K562 (cell line): ENCODE measurements at regions not wholly inside any gene's neighbourhood (a gene's known extent, or its start where the extent isn't known, plus 50 kb on each side); places are given as distances from the start of the nearest gene placed in this dataset.

ENCODE experiments used
- ATAC-seq: fragments of 200-7000 bp; cut with Tn5 transposase; 3 replicates; pipeline ENCODE4 v1.9.1; 2020; ENCODE audit warnings: moderate library complexity
- BruUV-seq: library from RNA; stranded (reverse); fragments of 400-500 nt; replicated peaks from 2 replicates; lab custom pipeline; 2021; lab: Mats Ljungman, UMichigan
- CTCF ChIA-PET: fragments of 300-600 bp; formaldehyde crosslinking; extraction: SDS; loops from one replicate; lab custom pipeline; 2021; ENCODE audit warnings: low intra/inter-chr PET ratio; lab: Yijun Ruan, JAX
- POLR2A ChIA-PET: fragments of 300-600, 350-650 bp; sonication (Branson Sonifier 250); formaldehyde crosslinking; extraction: SDS; loops from one replicate; lab custom pipeline; 2021; ENCODE audit warnings: antibody characterized with exemption, inconsistent platforms; lab: Yijun Ruan, JAX
- DNase-seq, 4 experiments: peaks; one replicate each; pipeline versions ENCODE4 v3.0.0 to v3.0.0-alpha.2; 2011 to 2018; ENCODE audit warnings: low spot score in 3 of 4, mixed read lengths in 3 of 4; ENCODE audit errors: extremely low read depth in 1 of 4
- FAIRE-seq: peaks from 2 replicates; lab custom pipeline; 2011; peaks lifted over from hg19 to GRCh38; lab: Jason Lieb, UNC
- H2AFZ ChIP-seq: 2 replicates; pipeline ENCODE4 v1.6.0; 2011; ENCODE audit warnings: low read depth, low read length, control low read depth, inconsistent platforms
- H3K27ac ChIP-seq: fragments of 200-600 bp; 3 replicates; pipeline ENCODE4 v1.8.0; 2011; ENCODE audit warnings: low read depth, mild to moderate bottlenecking, control low read depth, inconsistent platforms, low read length, moderate library complexity, mixed read lengths; ENCODE audit errors: extremely low read depth
- H3K27me3 ChIP-seq, 2 experiments: fragments of 300-600 bp in 1 of 2; 2 replicates in 1 of 2; 3 replicates in 1 of 2; pipeline versions ENCODE4 v1.6.0 to v1.8.0; 2011; ENCODE audit warnings: inconsistent platforms in 2 of 2, low read length in 2 of 2, mild to moderate bottlenecking in 1 of 2, mixed read lengths in 1 of 2, moderate library complexity in 1 of 2; ENCODE audit not compliant: control insufficient read depth in 2 of 2, insufficient read depth in 2 of 2
- H3K36me3 ChIP-seq: fragments of 300-600 bp; 3 replicates; pipeline ENCODE4 v1.8.0; 2011; ENCODE audit warnings: mild to moderate bottlenecking, low read length, inconsistent platforms; ENCODE audit not compliant: control insufficient read depth, insufficient read depth
- H3K4me1 ChIP-seq, 2 experiments: fragments of 200-600 bp in 1 of 2; replicated peaks in 1 of 2; 2 replicates in 1 of 2; 3 replicates in 1 of 2; pipeline versions ENCODE4 v1.5.1 to v1.8.0; 2011; ENCODE audit warnings: inconsistent platforms in 2 of 2, low read length in 2 of 2, mild to moderate bottlenecking in 1 of 2, mixed read lengths in 1 of 2, moderate library complexity in 1 of 2; ENCODE audit not compliant: control insufficient read depth in 2 of 2, insufficient read depth in 2 of 2
- H3K4me2 ChIP-seq: 2 replicates; pipeline ENCODE4 v1.6.1; 2011; ENCODE audit warnings: low read length, control low read depth, inconsistent platforms, mixed read lengths; ENCODE audit not compliant: insufficient read depth
- H3K4me3 ChIP-seq: fragments of 200-600 bp; sonication (generic), shearing (Covaris generic); 2 replicates; pipeline ENCODE4 v1.5.1; 2016; ENCODE audit warnings: control low read depth, inconsistent platforms
- H3K79me2 ChIP-seq: fragments of 200-600 bp; 3 replicates; pipeline ENCODE4 v1.8.0; 2011; ENCODE audit warnings: low read length, inconsistent platforms; ENCODE audit not compliant: control insufficient read depth, insufficient read depth
- H3K9ac ChIP-seq, 2 experiments: 2 replicates each; pipeline versions ENCODE4 v1.6.0 to v1.6.1; 2011; ENCODE audit warnings: low read depth in 2 of 2, low read length in 2 of 2, control low read depth in 1 of 2, inconsistent platforms in 1 of 2, mild to moderate bottlenecking in 1 of 2, mixed read lengths in 1 of 2; ENCODE audit not compliant: insufficient read depth in 1 of 2
- H3K9me1 ChIP-seq: one replicate; pipeline ENCODE4 v1.6.0; 2011; ENCODE audit warnings: inconsistent platforms, mild to moderate bottlenecking, low read length, moderate library complexity; ENCODE audit not compliant: control insufficient read depth, insufficient read depth
- H3K9me3 ChIP-seq: replicated peaks from 2 replicates; pipeline ENCODE4 v1.5.1; 2011; ENCODE audit warnings: low read depth, low read length, inconsistent platforms; ENCODE audit not compliant: control insufficient read depth, insufficient read depth
- H4K20me1 ChIP-seq: replicated peaks from 2 replicates; pipeline ENCODE4 v1.6.1; 2011; ENCODE audit warnings: low read length, inconsistent platforms, mixed read lengths; ENCODE audit not compliant: control insufficient read depth, insufficient read depth
- BRD4 ChIP-seq: fragments of 200-600 bp; sonication (generic); IDR thresholded peaks from 2 replicates; pipeline ENCODE4 v1.6.1; 2017; ENCODE audit warnings: inconsistent platforms
- E4F1 ChIP-seq: fragments of 250-450 bp; sonication (Bioruptor Pico); IDR thresholded peaks from 2 replicates; pipeline ENCODE4 v1.5.0; 2021; ENCODE audit warnings: mild to moderate bottlenecking, borderline replicate concordance
- ERF ChIP-seq: fragments of 450-650 bp; formaldehyde crosslinking; IDR thresholded peaks from 2 replicates; pipeline ENCODE4 v1.4.0; 2020; ENCODE audit warnings: mild to moderate bottlenecking, mixed read lengths
- ILK ChIP-seq: fragments of 450-650 bp; IDR thresholded peaks from 2 replicates; pipeline ENCODE4 v1.6.1; 2016; ENCODE audit warnings: missing genetic modification characterization, low read depth, mild to moderate bottlenecking, missing compliant biosample characterization, moderate library complexity, borderline replicate concordance
- MAZ ChIP-seq, 2 experiments: fragments of 450-650 bp in 1 of 2; sonication (generic) in 1 of 2; formaldehyde crosslinking; IDR thresholded peaks in 1 of 2; conservative IDR thresholded peaks in 1 of 2; 2 replicates each; pipeline versions ENCODE4 v1.4.0 to v1.5.0; 2020; ENCODE audit warnings: mild to moderate bottlenecking in 1 of 2, missing genetic modification reagents in 1 of 2
- POLR2G ChIP-seq: fragments of 200-400 bp; formaldehyde crosslinking; IDR thresholded peaks from 2 replicates; pipeline ENCODE4 v1.6.1; 2017; ENCODE audit warnings: low read depth, mild to moderate bottlenecking, antibody characterized with exemption, low read length, moderate library complexity
- SIRT6 ChIP-seq: IDR thresholded peaks from one replicate; pipeline ENCODE4 v1.6.1; 2012; ENCODE audit warnings: low read depth, mild to moderate bottlenecking, control low read depth, inconsistent platforms, low read length, moderate library complexity
- TEAD1 ChIP-seq, 2 experiments: fragments of 450-650 bp in 1 of 2; sonication (generic) in 1 of 2; formaldehyde crosslinking; IDR thresholded peaks; 2 replicates each; pipeline versions ENCODE4 v1.4.0 to v1.8.0; 2020 to 2022; ENCODE audit warnings: mild to moderate bottlenecking in 2 of 2, missing genetic modification reagents in 1 of 2
- THAP7 ChIP-seq: fragments of 250-450 bp; sonication (Bioruptor Pico); IDR thresholded peaks from 2 replicates; pipeline ENCODE4 v1.5.0; 2021
- in situ Hi-C: fragments of 300-500 bp; cut with MboI; formaldehyde crosslinking; loops from 4 replicates; pipeline ENCODE4 v1.15.0; 2018; ENCODE audit warnings: inconsistent platforms, mixed read lengths
- intact Hi-C: fragments of 100-400 bp; cut with micrococcal nuclease; formaldehyde crosslinking; loops from 2 replicates; pipeline ENCODE4 v1.14.2; 2022
- TF ChIP-seq, protein P1 (sequence below): fragments of 200-800 bp; sonication (Bioruptor generic); IDR thresholded peaks from 2 replicates; pipeline ENCODE4 v1.6.1; 2017; ENCODE audit warnings: missing genetic modification characterization, missing compliant biosample characterization

DNA sequence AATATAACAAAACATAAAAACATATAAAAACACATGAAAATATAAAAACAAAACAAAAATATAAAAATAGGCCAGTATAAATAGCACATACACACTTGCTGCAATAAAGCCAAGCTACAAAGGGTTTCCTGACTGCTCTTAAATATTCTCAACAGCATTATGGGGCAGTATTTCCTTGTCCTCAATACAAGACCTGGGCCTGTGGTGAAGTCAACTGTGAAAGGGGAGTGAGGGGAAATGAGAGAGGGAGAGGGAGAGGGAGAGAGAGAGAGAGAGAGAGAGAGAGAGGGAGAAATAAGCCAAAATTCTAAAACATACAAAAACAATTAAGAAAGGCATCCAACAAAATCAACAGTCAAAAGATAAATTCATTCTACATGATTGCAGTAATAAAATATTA, 82.6 kb upstream of the NEDD4L start:
- no peak overlapping the region for H3K4me2 ChIP-seq
- CTCF ChIA-PET: no interaction called here

More for the DNA sequence above, 82.6 kb upstream of the NEDD4L start:
- Histone ChIP-seq H3K9ac (no peak overlapping the region), H3K9me3 (no peaks in the 10 kb centered on the region), H3K9me1 (no peaks in the 10 kb centered on the region), H3K4me1 (no peaks in the 10 kb centered on the region), H3K79me2 (no peaks in the 10 kb centered on the region)
- no peak for FAIRE-seq
- no TSS peak for BruUV-seq
- POLR2A ChIA-PET: no interaction called here
- in situ Hi-C loops: no loop called here
- no peak for ATAC-seq
- no peak for TF ChIP-seq SIRT6
- no peak for TF ChIP-seq BRD4
- TF ChIP-seq MAZ (CRISPR knock-in tag; conservative IDR thresholded peaks at IDR 0.05 in 1 of 2, IDR thresholded peaks at IDR 0.05 in 1 of 2): no peak
- TF ChIP-seq, protein P1, sequence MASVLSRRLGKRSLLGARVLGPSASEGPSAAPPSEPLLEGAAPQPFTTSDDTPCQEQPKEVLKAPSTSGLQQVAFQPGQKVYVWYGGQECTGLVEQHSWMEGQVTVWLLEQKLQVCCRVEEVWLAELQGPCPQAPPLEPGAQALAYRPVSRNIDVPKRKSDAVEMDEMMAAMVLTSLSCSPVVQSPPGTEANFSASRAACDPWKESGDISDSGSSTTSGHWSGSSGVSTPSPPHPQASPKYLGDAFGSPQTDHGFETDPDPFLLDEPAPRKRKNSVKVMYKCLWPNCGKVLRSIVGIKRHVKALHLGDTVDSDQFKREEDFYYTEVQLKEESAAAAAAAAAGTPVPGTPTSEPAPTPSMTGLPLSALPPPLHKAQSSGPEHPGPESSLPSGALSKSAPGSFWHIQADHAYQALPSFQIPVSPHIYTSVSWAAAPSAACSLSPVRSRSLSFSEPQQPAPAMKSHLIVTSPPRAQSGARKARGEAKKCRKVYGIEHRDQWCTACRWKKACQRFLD: no peak
- no peak for TF ChIP-seq ILK (tag)
- TF ChIP-seq ERF (CRISPR knock-in tag): no peak
- no peak for TF ChIP-seq THAP7 (CRISPR knock-in tag)
- TF ChIP-seq TEAD1 (CRISPR knock-in tag; IDR thresholded peaks at IDR 0.05): no peak
- TF ChIP-seq E4F1 (CRISPR knock-in tag): no peak
- TF ChIP-seq POLR2G: no peak
- TF ChIP-seq, all 486 proteins: peak for 0
- H3K27me3 ChIP-seq: peaks cover 0 to 6% of the 10 kb centered on the region in 2 experiments; a peak in 2 of 5 replicates
- H4K20me1 ChIP-seq: no peaks in the 10 kb centered on the region
- H3K36me3 ChIP-seq: no peaks in the 10 kb centered on the region
- no peak overlapping the region for H3K4me3 ChIP-seq
- H3K27ac ChIP-seq: no peak overlapping the region
- DNase-seq: no peak
- intact Hi-C loops: no loop called here
- H2AFZ ChIP-seq: no peak overlapping the region
